ENCODE measurements at regions not wholly inside any gene's neighbourhood (a gene's known extent, or its start where the extent isn't known, plus 50 kb on each side); places are given as distances from the start of the nearest gene placed in this dataset.

- Mint-ChIP-seq H3K4me3 (no peak overlapping the region), H3K36me3 (ENCODE audit: low read depth) (no peaks in the 10 kb centered on the region), H3K4me1 (peaks cover 9% of the 10 kb centered on the region), H3K27me3 (peaks cover 3% of the 10 kb centered on the region), H3K9me3 (no peaks in the 10 kb centered on the region), H3K27ac (no peak overlapping the region)
- intact Hi-C loops (cut with micrococcal nuclease), result no loop called here
- POLR2A ChIA-PET, result no interaction called here
- no peak for TF ChIP-seq CTCF (IDR thresholded peaks at IDR 0.05)
- CTCF ChIA-PET, result no interaction called here
- DNase-seq, result no peak
- no peak for ATAC-seq (ENCODE audit: low read depth)
Observed at GRCh38 chr16:26648851-26649250, 417.9 kb upstream of the C16orf82 start.

- TF ChIP-seq CTCF (IDR thresholded peaks at IDR 0.05), result no peak
- no peak overlapping the region for H3K27ac Mint-ChIP-seq
- no peak for DNase-seq
- H3K9me3 Mint-ChIP-seq, result no peaks in the 10 kb centered on the region
- H3K36me3 Mint-ChIP-seq (ENCODE audit: low read depth), result no peaks in the 10 kb centered on the region
- intact Hi-C loops (cut with micrococcal nuclease), result no loop called here
- ChIA-PET CTCF (no interaction called here), POLR2A (no interaction called here)
- H3K4me1 Mint-ChIP-seq, result peaks cover 9% of the 10 kb centered on the region
- H3K27me3 Mint-ChIP-seq, result peaks cover 3% of the 10 kb centered on the region
- no peak for ATAC-seq (ENCODE audit: low read depth)
- no peak overlapping the region for H3K4me3 Mint-ChIP-seq
Observed at GRCh38 chr16:26649381-26650045, 417.2 kb upstream of the C16orf82 start.

- intact Hi-C loops (cut with micrococcal nuclease), result no loop called here
- no peak for TF ChIP-seq CTCF (IDR thresholded peaks at IDR 0.05)
- H3K4me3 Mint-ChIP-seq, result no peak overlapping the region
- ChIA-PET POLR2A (no interaction called here), CTCF (no interaction called here)
- no peak overlapping the region for H3K27ac Mint-ChIP-seq
- no peaks in the 10 kb centered on the region for H3K36me3 Mint-ChIP-seq (ENCODE audit: low read depth)
- no peak for DNase-seq
- peaks cover 3% of the 10 kb centered on the region for H3K27me3 Mint-ChIP-seq
- no peak for ATAC-seq (ENCODE audit: low read depth)
- peaks cover 4% of the 10 kb centered on the region for H3K9me3 Mint-ChIP-seq
- H3K4me1 Mint-ChIP-seq, result peaks cover 9% of the 10 kb centered on the region
Observed at GRCh38 chr16:26651464-26651863, 415.3 kb upstream of the C16orf82 start.

GRCh38 chr16:26651884-26652283, 414.8 kb upstream of the C16orf82 start:
- DNase-seq (no peak), ATAC-seq (ENCODE audit: low read depth) (no peak)
- no peak overlapping the region for H3K27ac Mint-ChIP-seq
- no peak overlapping the region for H3K4me3 Mint-ChIP-seq
- peaks cover 9% of the 10 kb centered on the region for H3K4me1 Mint-ChIP-seq
- H3K36me3 Mint-ChIP-seq (ENCODE audit: low read depth), result no peaks in the 10 kb centered on the region
- peaks cover 3% of the 10 kb centered on the region for H3K27me3 Mint-ChIP-seq
- TF ChIP-seq CTCF (IDR thresholded peaks at IDR 0.05), result no peak
- ChIA-PET CTCF (no interaction called here), POLR2A (no interaction called here)
- peaks cover 4% of the 10 kb centered on the region for H3K9me3 Mint-ChIP-seq
- intact Hi-C loops (cut with micrococcal nuclease), result no loop called here

- ATAC-seq (ENCODE audit: low read depth), result no peak
- ChIA-PET CTCF (no interaction called here), POLR2A (no interaction called here)
- peaks cover 6% of the 10 kb centered on the region for H3K9me3 Mint-ChIP-seq
- peaks cover 7% of the 10 kb centered on the region for H3K27me3 Mint-ChIP-seq
- intact Hi-C loops (cut with micrococcal nuclease), result no loop called here
- no peaks in the 10 kb centered on the region for H3K4me1 Mint-ChIP-seq
- TF ChIP-seq CTCF (IDR thresholded peaks at IDR 0.05), result no peak
- H3K36me3 Mint-ChIP-seq (ENCODE audit: low read depth), result no peaks in the 10 kb centered on the region
- H3K4me3 Mint-ChIP-seq, result no peak overlapping the region
- no peak overlapping the region for H3K27ac Mint-ChIP-seq
- no peak for DNase-seq
Observed at GRCh38 chr16:26658486-26658885, 408.2 kb upstream of the C16orf82 start.

Data from activated B cell treated with CpG ODN at 0.5 μM for 24 hours (primary cell).